H9 (cell line): ENCODE measurements at regions not wholly inside any gene's neighbourhood (a gene's known extent, or its start where the extent isn't known, plus 50 kb on each side); places are given as distances from the start of the nearest gene placed in this dataset.

Experiments
- DNase-seq: peaks from one replicate; pipeline ENCODE4 v3.0.0-alpha.2; 2017
- H2AFZ ChIP-seq: one replicate; pipeline ENCODE4 v1.6.1; 2013; ENCODE audit warnings: mild to moderate bottlenecking, low read length, control low read depth, moderate library complexity
- H2AK5ac ChIP-seq: 2 replicates; pipeline ENCODE4 v1.6.1; 2013; ENCODE audit warnings: low read length, control low read depth, mixed read lengths; ENCODE audit not compliant: insufficient read length
- H2BK120ac ChIP-seq: one replicate; pipeline ENCODE4 v1.6.1; 2013; ENCODE audit warnings: low read depth, mild to moderate bottlenecking, low read length, control low read depth, inconsistent platforms; ENCODE audit not compliant: poor library complexity, severe bottlenecking
- H2BK12ac ChIP-seq: 2 replicates; pipeline ENCODE4 v1.6.1; 2013; ENCODE audit warnings: low read length, control low read depth, mixed read lengths, low read depth; ENCODE audit not compliant: insufficient read length
- H2BK15ac ChIP-seq: 2 replicates; pipeline ENCODE4 v1.6.1; 2013; ENCODE audit warnings: low read depth, low read length, control low read depth
- H2BK20ac ChIP-seq: one replicate; pipeline ENCODE4 v1.6.1; 2013; ENCODE audit warnings: low read depth, mild to moderate bottlenecking, low read length, control low read depth, inconsistent platforms; ENCODE audit not compliant: poor library complexity, severe bottlenecking
- H2BK5ac ChIP-seq: 2 replicates; pipeline ENCODE4 v1.6.1; 2013; ENCODE audit warnings: low read length, control low read depth, mixed read lengths; ENCODE audit not compliant: insufficient read length
- H3K14ac ChIP-seq: 2 replicates; pipeline ENCODE4 v1.6.1; 2013; ENCODE audit warnings: low read length, control low read depth; ENCODE audit not compliant: insufficient read depth
- H3K18ac ChIP-seq: 2 replicates; pipeline ENCODE4 v1.6.1; 2013; ENCODE audit warnings: low read depth, mild to moderate bottlenecking, mixed read lengths, low read length, control low read depth; ENCODE audit not compliant: insufficient read length
- H3K23ac ChIP-seq: 2 replicates; pipeline ENCODE4 v1.6.1; 2013; ENCODE audit warnings: low read length, control low read depth, mixed read lengths, low read depth; ENCODE audit not compliant: insufficient read length
- H3K23me2 ChIP-seq: 2 replicates; pipeline ENCODE4 v1.6.1; 2013; ENCODE audit warnings: low read depth, mild to moderate bottlenecking, mixed read lengths, low read length, control low read depth; ENCODE audit not compliant: insufficient read length, poor library complexity, severe bottlenecking
- H3K27ac ChIP-seq: 2 replicates; pipeline ENCODE4 v1.5.1; 2013; ENCODE audit warnings: low read length, control low read depth, mixed read lengths, low read depth; ENCODE audit not compliant: insufficient read length
- H3K27me3 ChIP-seq: 2 replicates; pipeline ENCODE4 v1.6.1; 2013; ENCODE audit warnings: low read length, control low read depth, inconsistent platforms; ENCODE audit not compliant: insufficient read depth
- H3K4ac ChIP-seq: 2 replicates; pipeline ENCODE4 v1.6.1; 2013; ENCODE audit warnings: low read depth, mild to moderate bottlenecking, control low read depth, inconsistent platforms, low read length, moderate library complexity
- H3K4me1 ChIP-seq: 2 replicates; pipeline ENCODE4 v1.6.1; 2013; ENCODE audit warnings: low read length, control low read depth, inconsistent platforms; ENCODE audit not compliant: insufficient read depth
- H3K4me2 ChIP-seq: 2 replicates; pipeline ENCODE4 v1.6.1; 2013; ENCODE audit warnings: low read length, control low read depth, mixed read lengths; ENCODE audit not compliant: insufficient read length, insufficient read depth
- H3K56ac ChIP-seq: 2 replicates; pipeline ENCODE4 v1.6.1; 2013; ENCODE audit warnings: low read depth, mild to moderate bottlenecking, mixed read lengths, low read length, control low read depth; ENCODE audit not compliant: insufficient read length
- H3K79me1 ChIP-seq: 2 replicates; pipeline ENCODE4 v1.6.1; 2013; ENCODE audit warnings: low read depth, mild to moderate bottlenecking, moderate library complexity, low read length, control low read depth, inconsistent platforms; ENCODE audit not compliant: insufficient read depth, poor library complexity, severe bottlenecking
- H3K79me2 ChIP-seq: 2 replicates; pipeline ENCODE4 v1.6.1; 2013; ENCODE audit warnings: low read length, control low read depth, inconsistent platforms; ENCODE audit not compliant: insufficient read depth
- H3K9ac ChIP-seq: 2 replicates; pipeline ENCODE4 v1.6.1; 2013; ENCODE audit warnings: low read length, control low read depth, mixed read lengths; ENCODE audit not compliant: insufficient read length; ENCODE audit errors: extremely low read depth
- H3K9me3 ChIP-seq: one replicate; pipeline ENCODE4 v1.6.1; 2013; ENCODE audit warnings: low read depth, low read length, inconsistent platforms; ENCODE audit not compliant: control insufficient read depth
- H3T11ph ChIP-seq: one replicate; pipeline ENCODE4 v1.6.1; 2013; ENCODE audit warnings: mild to moderate bottlenecking, low read length, control low read depth, inconsistent platforms
- H4K20me1 ChIP-seq: one replicate; pipeline ENCODE4 v1.6.1; 2013; ENCODE audit not compliant: control insufficient read depth, insufficient read length, insufficient read depth
- H4K5ac ChIP-seq: 2 replicates; pipeline ENCODE4 v1.6.1; 2013; ENCODE audit warnings: low read depth, mild to moderate bottlenecking, mixed read lengths, low read length, control low read depth; ENCODE audit not compliant: insufficient read length
- H4K8ac ChIP-seq: replicated peaks from 2 replicates; pipeline ENCODE4 v1.6.1; 2013; ENCODE audit warnings: low read length, control low read depth, mixed read lengths, low read depth; ENCODE audit not compliant: insufficient read length
- H4K91ac ChIP-seq: 2 replicates; pipeline ENCODE4 v1.6.1; 2013; ENCODE audit warnings: low read depth, mild to moderate bottlenecking, moderate library complexity, mixed read lengths, low read length, control low read depth; ENCODE audit not compliant: insufficient read length
- H3K27ac Mint-ChIP-seq, 3 experiments: 2 replicates in 2 of 3; 3 replicates in 1 of 3; pipeline ENCODE4 v1.8.0; 2020 to 2021; ENCODE audit warnings: mixed read lengths in 3 of 3, mild to moderate bottlenecking in 1 of 3, moderate library complexity in 1 of 3
- H3K27me3 Mint-ChIP-seq: 2 replicates; pipeline ENCODE4 v1.8.0; 2021; ENCODE audit warnings: low read depth, mild to moderate bottlenecking, moderate library complexity, mixed read lengths
- H3K36me3 Mint-ChIP-seq, 3 experiments: 2 replicates in 2 of 3; 3 replicates in 1 of 3; pipeline ENCODE4 v1.8.0; 2020 to 2021; ENCODE audit warnings: low read depth in 3 of 3, mixed read lengths in 3 of 3; ENCODE audit not compliant: insufficient read depth in 1 of 3
- H3K4me1 Mint-ChIP-seq, 2 experiments: 2 replicates each; pipeline ENCODE4 v1.8.0; 2020; ENCODE audit warnings: mixed read lengths in 2 of 2
- H3K4me3 Mint-ChIP-seq, 2 experiments: 2 replicates in 1 of 2; 3 replicates in 1 of 2; pipeline ENCODE4 v1.8.0; 2020 to 2021; ENCODE audit warnings: mild to moderate bottlenecking in 2 of 2, mixed read lengths in 2 of 2, moderate library complexity in 1 of 2
- H3K9me3 Mint-ChIP-seq, 2 experiments: 2 replicates in 1 of 2; 3 replicates in 1 of 2; pipeline ENCODE4 v1.8.0; 2020; ENCODE audit warnings: mild to moderate bottlenecking in 2 of 2, mixed read lengths in 2 of 2, moderate library complexity in 1 of 2
- CTCF ChIP-seq: fragments of 200-600 bp; sonication (generic); conservative IDR thresholded peaks from 3 replicates; pipeline ENCODE4 v1.8.0; 2021; ENCODE audit warnings: antibody characterized with exemption, mild to moderate bottlenecking
- WGBS: extraction: QIAGEN DNeasy Blood & Tissue Kit; methylation state at CpG from one replicate; pipeline ENCODE4 v1.1.7; 2013; ENCODE audit warnings: missing lambda C conversion rate, low lambda C conversion rate, mixed read lengths; ENCODE audit not compliant: insufficient read length; ENCODE audit errors: extremely low coverage; 5-methylcytosine and 5-hydroxymethylcytosine counted together

- no peak overlapping the region for H3T11ph ChIP-seq
- DNase-seq = no peak
- H3K27ac ChIP-seq = no peak overlapping the region
- H4K8ac ChIP-seq = no peak overlapping the region
- H2AK5ac ChIP-seq = no peak overlapping the region
- no peak overlapping the region for H2BK20ac ChIP-seq
- H2BK5ac ChIP-seq = no peak overlapping the region
- no peak for TF ChIP-seq CTCF
- H3K9me3 Mint-ChIP-seq = no peaks in the 10 kb centered on the region
- no peak overlapping the region for H2AFZ ChIP-seq
- no peaks in the 10 kb centered on the region for H3K79me2 ChIP-seq
- no peaks in the 10 kb centered on the region for H4K20me1 ChIP-seq
- no peak overlapping the region for H3K4me3 Mint-ChIP-seq
- no peak overlapping the region for H3K27ac Mint-ChIP-seq
- no peaks in the 10 kb centered on the region for H3K36me3 Mint-ChIP-seq
- H3K23me2 ChIP-seq = no peaks in the 10 kb centered on the region
- no peaks in the 10 kb centered on the region for H3K27me3 ChIP-seq
- no peak overlapping the region for H4K91ac ChIP-seq
- H3K9ac ChIP-seq = no peak overlapping the region
- no peak overlapping the region for H3K4ac ChIP-seq
- H2BK15ac ChIP-seq = no peak overlapping the region
- H3K56ac ChIP-seq = no peak overlapping the region
- no peaks in the 10 kb centered on the region for H3K4me1 ChIP-seq
- no peak overlapping the region for H4K5ac ChIP-seq
- H2BK12ac ChIP-seq = no peak overlapping the region
- no peak overlapping the region for H3K4me2 ChIP-seq
- H3K23ac ChIP-seq = no peak overlapping the region
- no peaks in the 10 kb centered on the region for H3K79me1 ChIP-seq
- no CpG with 5 or more reads among the region's 2 CpGs for WGBS
- H3K18ac ChIP-seq = no peak overlapping the region
- no peak overlapping the region for H2BK120ac ChIP-seq
- no peaks in the 10 kb centered on the region for H3K9me3 ChIP-seq
- peaks cover 0 to 3% of the 10 kb centered on the region in 2 experiments; a peak in 1 of 4 replicates for H3K4me1 Mint-ChIP-seq
- H3K14ac ChIP-seq = no peak overlapping the region
- no peaks in the 10 kb centered on the region for H3K27me3 Mint-ChIP-seq
Measured at GRCh38 chr11:21963013-21963412, 229.9 kb upstream of the ANO5 start.
